A549 (cell line): ENCODE measurements at regions not wholly inside any gene's neighbourhood (a gene's known extent, or its start where the extent isn't known, plus 50 kb on each side); places are given as distances from the start of the nearest gene placed in this dataset.

Experiments used
- BHLHE40 ChIP-seq: IDR thresholded peaks from 2 replicates; pipeline ENCODE4 v1.6.1; 2012; ENCODE audit warnings: low read depth, low read length, inconsistent platforms
- CHD2 ChIP-seq: fragments of 150-350 bp; IDR thresholded peaks from 2 replicates; pipeline ENCODE4 v1.6.1; 2014; ENCODE audit warnings: low read length; ENCODE audit not compliant: partially characterized antibody
- CTCF ChIP-seq: fragments of >200 bp; sonication (Bioruptor Twin); formaldehyde crosslinking; IDR thresholded peaks from 3 replicates; pipeline ENCODE4 v1.5.1; 2016
- ELK1 ChIP-seq: fragments of 150-350 bp; IDR thresholded peaks from 2 replicates; pipeline ENCODE4 v1.6.1; 2014; ENCODE audit warnings: low read depth, mild to moderate bottlenecking, low read length
- ESRRA ChIP-seq: fragments of 150-350 bp; IDR thresholded peaks from 2 replicates; pipeline ENCODE4 v1.6.1; 2014; ENCODE audit warnings: mild to moderate bottlenecking, low read length, borderline replicate concordance
- HOXB13 ChIP-seq: fragments of 250-450 bp; sonication (Bioruptor Pico); IDR thresholded peaks from 2 replicates; pipeline ENCODE4 v1.5.0; 2020; ENCODE audit warnings: low read depth, mild to moderate bottlenecking, moderate library complexity
- JUNB ChIP-seq: fragments of >200 bp; sonication (Bioruptor Twin); formaldehyde crosslinking; IDR thresholded peaks from 2 replicates; pipeline ENCODE4 v1.6.1; 2016
- MYC ChIP-seq: IDR thresholded peaks from 2 replicates; pipeline ENCODE4 v1.6.1; 2012; ENCODE audit warnings: mild to moderate bottlenecking, inconsistent platforms, low read length, improper control_type of control experiment, borderline replicate concordance
- POLR2A ChIP-seq: IDR thresholded peaks from 2 replicates; pipeline ENCODE4 v1.6.1; 2012; ENCODE audit warnings: mild to moderate bottlenecking, low read length
- RFX5 ChIP-seq: fragments of 450-650 bp; IDR thresholded peaks from 2 replicates; pipeline ENCODE4 v1.7.1; 2014; ENCODE audit warnings: antibody characterized with exemption, mild to moderate bottlenecking, moderate library complexity
- SMC3 ChIP-seq: fragments of >200 bp; sonication (Bioruptor Twin); formaldehyde crosslinking; IDR thresholded peaks from 3 replicates; pipeline ENCODE4 v1.6.1; 2018; ENCODE audit warnings: inconsistent platforms
- TF ChIP-seq, protein P1 (sequence below): fragments of 450-650 bp; IDR thresholded peaks from 2 replicates; pipeline ENCODE4 v1.6.1; 2014; ENCODE audit warnings: antibody characterized with exemption

DNA sequence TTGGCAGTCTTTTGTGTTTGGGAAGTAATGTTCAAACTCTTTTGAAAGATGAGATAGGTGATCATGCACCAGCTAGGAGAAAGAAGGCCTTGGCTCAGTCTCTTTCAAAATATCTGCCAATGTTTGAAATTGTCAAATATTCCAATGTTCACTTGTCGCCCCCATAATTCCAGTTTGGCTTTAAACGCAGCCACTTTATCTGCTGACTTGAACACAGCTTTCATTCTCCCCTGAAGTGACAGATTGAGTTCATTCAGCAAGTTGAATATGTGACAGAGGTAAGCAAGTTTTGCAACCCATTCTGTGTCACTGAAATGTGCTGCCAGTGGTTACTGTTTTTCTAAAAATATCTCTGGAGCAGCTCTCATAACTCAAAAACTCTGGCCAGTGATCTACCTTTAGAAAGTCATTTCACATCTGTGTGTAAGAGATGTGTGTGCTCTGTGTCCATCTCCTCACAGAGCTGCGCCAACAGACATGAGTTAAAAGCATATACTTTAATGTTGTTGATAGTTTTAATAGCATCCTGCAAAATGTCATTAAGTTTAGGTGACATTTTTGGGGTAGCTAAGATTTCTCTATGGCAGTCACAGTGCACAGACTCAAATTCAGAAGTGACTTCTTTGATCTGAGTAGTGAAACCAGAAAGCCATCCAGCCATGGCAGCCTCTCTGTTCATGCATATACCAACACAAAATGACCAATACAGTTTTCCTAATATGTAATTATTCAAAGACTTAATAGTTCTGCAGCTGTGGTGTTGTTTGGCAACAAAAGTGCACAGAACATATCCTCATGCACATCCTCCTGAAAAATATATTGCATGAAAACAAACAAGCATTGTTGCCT lies 614.3 kb upstream of the MIS18BP1 start:
- TF ChIP-seq HOXB13 = no peak
- no peak for TF ChIP-seq ELK1
- TF ChIP-seq CTCF = no peak
- no peak for TF ChIP-seq JUNB
- TF ChIP-seq CHD2 = no peak
- no peak for TF ChIP-seq MYC
- TF ChIP-seq, protein P1, sequence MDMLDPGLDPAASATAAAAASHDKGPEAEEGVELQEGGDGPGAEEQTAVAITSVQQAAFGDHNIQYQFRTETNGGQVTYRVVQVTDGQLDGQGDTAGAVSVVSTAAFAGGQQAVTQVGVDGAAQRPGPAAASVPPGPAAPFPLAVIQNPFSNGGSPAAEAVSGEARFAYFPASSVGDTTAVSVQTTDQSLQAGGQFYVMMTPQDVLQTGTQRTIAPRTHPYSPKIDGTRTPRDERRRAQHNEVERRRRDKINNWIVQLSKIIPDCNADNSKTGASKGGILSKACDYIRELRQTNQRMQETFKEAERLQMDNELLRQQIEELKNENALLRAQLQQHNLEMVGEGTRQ = no peak
- TF ChIP-seq RFX5 = no peak
- no peak for TF ChIP-seq POLR2A
- no peak for TF ChIP-seq BHLHE40
- TF ChIP-seq SMC3 = no peak
- no peak for TF ChIP-seq ESRRA
